ENCODE measurements at regions not wholly inside any gene's neighbourhood (a gene's known extent, or its start where the extent isn't known, plus 50 kb on each side); places are given as distances from the start of the nearest gene placed in this dataset.

DNA sequence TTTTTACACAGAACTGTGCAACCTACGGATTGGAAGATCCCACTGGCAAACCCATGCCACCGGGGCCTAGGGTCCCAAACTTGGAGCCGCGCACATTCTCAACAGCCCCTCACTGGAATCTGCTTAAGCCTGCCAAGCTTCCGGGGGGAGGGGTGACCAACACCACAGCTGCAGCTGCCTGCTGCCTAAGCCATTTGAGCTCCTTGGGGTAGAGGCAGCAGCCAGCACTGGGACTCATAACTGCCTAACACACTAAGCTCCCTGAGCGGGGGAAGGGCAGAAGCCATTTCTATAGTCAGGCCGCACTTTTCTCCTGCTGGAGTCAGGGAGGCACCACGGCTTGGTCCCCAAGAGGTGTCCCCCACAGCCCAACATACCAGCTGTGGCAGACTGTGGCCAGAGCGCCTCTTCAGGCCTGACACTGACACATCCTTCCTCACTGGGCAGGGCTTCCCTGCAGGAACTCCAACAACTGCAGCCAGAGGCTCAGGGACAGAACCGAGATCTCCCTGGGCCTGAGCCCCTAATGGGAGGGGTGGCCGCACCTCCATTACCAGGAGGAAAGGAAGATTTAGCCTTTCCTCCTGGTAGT is 270.3 kb upstream of the ECI2 start:
- CTCF ChIA-PET, result no interaction called here
- TF ChIP-seq CTCF (IDR thresholded peaks at IDR 0.05; ENCODE audit: insufficient read depth, low read depth, low read length), result no peak

GRCh38 chr6:4404415-4404814 is 269.0 kb upstream of the ECI2 start:
- Histone ChIP-seq H3K36me3 (ENCODE audit: control insufficient read depth, insufficient read depth, low read length) (no peaks in the 10 kb centered on the region), H3K27me3 (ENCODE audit: control insufficient read depth, insufficient read depth, low read length) (no peaks in the 10 kb centered on the region), H3K4me3 (ENCODE audit: low read depth, low read length) (no peak overlapping the region)
- POLR2A ChIA-PET, result no interaction called here
- no peak for TF ChIP-seq CTCF (IDR thresholded peaks at IDR 0.05; ENCODE audit: insufficient read depth, low read depth, low read length)
- CTCF ChIA-PET, result interaction anchor here (1.0 kb wide), 1 partner anchor 23 kb away, joined by 3 read pairs; no protein-coding TSS in a partner anchor
- no peak for DNase-seq (ENCODE audit: low read depth)

More for the DNA sequence above, 270.3 kb upstream of the ECI2 start:
- POLR2A ChIA-PET, result no interaction called here
- no peak overlapping the region for H3K4me3 ChIP-seq (ENCODE audit: low read depth, low read length)
- no peak for DNase-seq (ENCODE audit: low read depth)
- H3K27me3 ChIP-seq (ENCODE audit: control insufficient read depth, insufficient read depth, low read length), result no peaks in the 10 kb centered on the region
- no peaks in the 10 kb centered on the region for H3K36me3 ChIP-seq (ENCODE audit: control insufficient read depth, insufficient read depth, low read length)

GRCh38 chr6:4403828-4404227 is 268.5 kb upstream of the ECI2 start:
- POLR2A ChIA-PET, result no interaction called here
- Histone ChIP-seq H3K27me3 (ENCODE audit: control insufficient read depth, insufficient read depth, low read length) (no peaks in the 10 kb centered on the region; the same call in 1 of the 2 replicates), H3K4me3 (ENCODE audit: low read depth, low read length) (no peak overlapping the region), H3K36me3 (ENCODE audit: control insufficient read depth, insufficient read depth, low read length) (no peaks in the 10 kb centered on the region)
- TF ChIP-seq CTCF (IDR thresholded peaks at IDR 0.05; ENCODE audit: insufficient read depth, low read depth, low read length), result no peak
- no peak for DNase-seq (ENCODE audit: low read depth)
- CTCF ChIA-PET, result interaction anchor here (1.0 kb wide), 1 partner anchor 23 kb away, joined by 3 read pairs; no protein-coding TSS in a partner anchor

- Histone ChIP-seq H3K27me3 (ENCODE audit: control insufficient read depth, insufficient read depth, low read length) (no peaks in the 10 kb centered on the region; the same call in 1 of the 2 replicates), H3K36me3 (ENCODE audit: control insufficient read depth, insufficient read depth, low read length) (no peaks in the 10 kb centered on the region), H3K4me3 (ENCODE audit: low read depth, low read length) (no peak overlapping the region)
- POLR2A ChIA-PET, result interaction anchor here (0.6 kb wide), 1 partner anchor 1525 kb away, joined by 4 read pairs; no protein-coding TSS in a partner anchor
- CTCF ChIA-PET, result no interaction called here
- TF ChIP-seq CTCF (IDR thresholded peaks at IDR 0.05; ENCODE audit: insufficient read depth, low read depth, low read length), result no peak
- no peak for DNase-seq (ENCODE audit: low read depth)
Observed at GRCh38 chr6:4403023-4403752, 267.8 kb upstream of the ECI2 start.

DNA sequence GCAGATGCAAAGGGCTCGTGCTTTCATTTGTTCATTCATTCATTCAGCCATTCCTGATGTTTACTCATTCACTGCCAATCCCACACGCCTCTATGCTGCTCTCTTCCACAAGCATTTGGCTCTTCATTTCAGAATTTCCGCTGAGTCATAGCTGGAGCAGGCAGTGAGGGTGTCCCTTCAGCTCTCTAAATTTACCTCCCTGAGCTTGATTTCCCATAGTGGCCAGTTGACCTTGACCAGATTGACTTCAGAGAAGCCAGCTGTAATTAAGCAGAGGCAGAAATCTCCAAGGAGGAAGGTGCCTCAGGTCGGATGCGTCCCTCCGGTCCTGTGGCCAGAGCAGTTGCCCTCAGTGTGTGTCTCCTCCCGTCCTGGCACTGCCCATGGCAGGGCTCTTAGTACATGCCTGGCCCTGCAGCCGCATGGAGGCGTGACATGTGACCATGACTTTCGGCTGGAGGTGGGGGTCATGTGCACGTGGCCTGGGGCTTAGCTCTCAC is 267.2 kb upstream of the ECI2 start:
- POLR2A ChIA-PET, result interaction anchor here (0.6 kb wide), 1 partner anchor 1524 kb away, joined by 4 read pairs; no protein-coding TSS in a partner anchor

More for the DNA sequence above, 267.2 kb upstream of the ECI2 start:
- no peaks in the 10 kb centered on the region; the same call in 1 of the 2 replicates for H3K27me3 ChIP-seq (ENCODE audit: control insufficient read depth, insufficient read depth, low read length)
- no peaks in the 10 kb centered on the region for H3K36me3 ChIP-seq (ENCODE audit: control insufficient read depth, insufficient read depth, low read length)
- DNase-seq (ENCODE audit: low read depth), result peak; percentile 26
- CTCF ChIA-PET, result interaction anchor here (0.7 kb wide), 1 partner anchor 25 kb away, joined by 3 read pairs; no protein-coding TSS in a partner anchor
- H3K4me3 ChIP-seq (ENCODE audit: low read depth, low read length), result no peak overlapping the region
- TF ChIP-seq CTCF (IDR thresholded peaks at IDR 0.05; ENCODE audit: insufficient read depth, low read depth, low read length), result no peak
